ENCODE measurements at regions not wholly inside any gene's neighbourhood (a gene's known extent, or its start where the extent isn't known, plus 50 kb on each side); places are given as distances from the start of the nearest gene placed in this dataset.

DNA sequence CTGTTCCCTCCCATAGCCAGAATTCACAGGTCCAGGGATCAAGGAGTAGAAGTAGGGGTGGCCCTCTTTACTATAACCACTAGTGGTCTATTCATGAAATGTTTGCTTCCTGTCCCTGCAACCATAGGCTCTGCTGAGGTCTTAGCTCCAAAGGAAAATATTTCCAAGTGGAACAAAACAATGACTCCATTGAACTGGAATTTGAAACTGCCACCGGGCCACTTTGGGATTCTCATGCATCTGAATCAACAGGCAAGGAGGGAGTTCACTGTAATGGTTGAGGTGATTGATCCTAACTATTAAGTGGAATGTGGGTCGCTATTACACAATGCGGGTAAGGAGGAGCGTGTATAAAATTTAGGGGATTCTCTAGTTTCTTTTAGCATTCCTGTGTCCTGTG, 197.0 kb downstream of the ETNK1 start:
- TF ChIP-seq, protein P1, sequence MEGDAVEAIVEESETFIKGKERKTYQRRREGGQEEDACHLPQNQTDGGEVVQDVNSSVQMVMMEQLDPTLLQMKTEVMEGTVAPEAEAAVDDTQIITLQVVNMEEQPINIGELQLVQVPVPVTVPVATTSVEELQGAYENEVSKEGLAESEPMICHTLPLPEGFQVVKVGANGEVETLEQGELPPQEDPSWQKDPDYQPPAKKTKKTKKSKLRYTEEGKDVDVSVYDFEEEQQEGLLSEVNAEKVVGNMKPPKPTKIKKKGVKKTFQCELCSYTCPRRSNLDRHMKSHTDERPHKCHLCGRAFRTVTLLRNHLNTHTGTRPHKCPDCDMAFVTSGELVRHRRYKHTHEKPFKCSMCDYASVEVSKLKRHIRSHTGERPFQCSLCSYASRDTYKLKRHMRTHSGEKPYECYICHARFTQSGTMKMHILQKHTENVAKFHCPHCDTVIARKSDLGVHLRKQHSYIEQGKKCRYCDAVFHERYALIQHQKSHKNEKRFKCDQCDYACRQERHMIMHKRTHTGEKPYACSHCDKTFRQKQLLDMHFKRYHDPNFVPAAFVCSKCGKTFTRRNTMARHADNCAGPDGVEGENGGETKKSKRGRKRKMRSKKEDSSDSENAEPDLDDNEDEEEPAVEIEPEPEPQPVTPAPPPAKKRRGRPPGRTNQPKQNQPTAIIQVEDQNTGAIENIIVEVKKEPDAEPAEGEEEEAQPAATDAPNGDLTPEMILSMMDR (IDR thresholded peaks at IDR 0.05; ENCODE audit: low read depth, low read length): no peak
- TF ChIP-seq EZH2phosphoT487 (IDR thresholded peaks at IDR 0.05; ENCODE audit: low read depth): no peak
